ENCODE measurements at regions not wholly inside any gene's neighbourhood (a gene's known extent, or its start where the extent isn't known, plus 50 kb on each side); places are given as distances from the start of the nearest gene placed in this dataset.

GRCh38 chr14:94690896-94691659 lies 78.8 kb downstream of the GSC start:
- H3K27me3 Mint-ChIP-seq, result peaks cover 12% of the 10 kb centered on the region
- POLR2A ChIA-PET, result no interaction called here
- peaks cover 2% of the 10 kb centered on the region for H3K4me1 Mint-ChIP-seq
- H3K36me3 Mint-ChIP-seq, result no peaks in the 10 kb centered on the region
- ATAC-seq (ENCODE audit: low read depth) (no peak), DNase-seq (no peak)
- no peaks in the 10 kb centered on the region for H3K9me3 Mint-ChIP-seq
- no peak overlapping the region for H3K4me3 Mint-ChIP-seq
- no peak overlapping the region for H3K27ac Mint-ChIP-seq

GRCh38 chr14:94690486-94690885 lies 78.3 kb downstream of the SERPINA3 start:
- H3K36me3 Mint-ChIP-seq, result no peaks in the 10 kb centered on the region
- DNase-seq (no peak), ATAC-seq (ENCODE audit: low read depth) (no peak)
- POLR2A ChIA-PET, result no interaction called here
- no peaks in the 10 kb centered on the region for H3K9me3 Mint-ChIP-seq
- H3K4me1 Mint-ChIP-seq, result peaks cover 2% of the 10 kb centered on the region
- H3K4me3 Mint-ChIP-seq, result no peak overlapping the region
- peaks cover 14% of the 10 kb centered on the region for H3K27me3 Mint-ChIP-seq
- no peak overlapping the region for H3K27ac Mint-ChIP-seq

- DNase-seq (no peak), ATAC-seq (ENCODE audit: low read depth) (no peak)
- H3K9me3 Mint-ChIP-seq, result no peaks in the 10 kb centered on the region
- no peak overlapping the region for H3K27ac Mint-ChIP-seq
- POLR2A ChIA-PET, result interaction anchor here (0.6 kb wide), 1 partner anchor 20 kb away, joined by 3 read pairs; no protein-coding TSS in a partner anchor
- no peak overlapping the region for H3K4me3 Mint-ChIP-seq
- H3K4me1 Mint-ChIP-seq, result peaks cover 2% of the 10 kb centered on the region
- H3K36me3 Mint-ChIP-seq, result no peaks in the 10 kb centered on the region
- H3K27me3 Mint-ChIP-seq, result peaks cover 14% of the 10 kb centered on the region
These were observed 77.8 kb downstream of the SERPINA3 start for GRCh38 chr14:94689985-94690400.

- Mint-ChIP-seq H3K4me1 (peaks cover 2% of the 10 kb centered on the region), H3K36me3 (no peaks in the 10 kb centered on the region), H3K27ac (no peak overlapping the region), H3K9me3 (no peaks in the 10 kb centered on the region), H3K4me3 (no peak overlapping the region), H3K27me3 (peaks cover 14% of the 10 kb centered on the region)
- POLR2A ChIA-PET, result interaction anchor here (0.6 kb wide), 1 partner anchor 19 kb away, joined by 3 read pairs; no protein-coding TSS in a partner anchor
- ATAC-seq (ENCODE audit: low read depth) (peak; percentile 90), DNase-seq (peak; percentile 80)
These were observed 77.2 kb downstream of the SERPINA3 start for GRCh38 chr14:94689218-94689984.

GRCh38 chr14:94686511-94687160 lies 74.4 kb downstream of the SERPINA3 start:
- DNase-seq (no peak), ATAC-seq (ENCODE audit: low read depth) (no peak)
- peaks cover 2% of the 10 kb centered on the region for H3K4me1 Mint-ChIP-seq
- H3K4me3 Mint-ChIP-seq, result no peak overlapping the region
- H3K9me3 Mint-ChIP-seq, result no peaks in the 10 kb centered on the region
- H3K27me3 Mint-ChIP-seq, result peaks cover 13% of the 10 kb centered on the region
- no peaks in the 10 kb centered on the region for H3K36me3 Mint-ChIP-seq
- no peak overlapping the region for H3K27ac Mint-ChIP-seq
- POLR2A ChIA-PET, result no interaction called here

GRCh38 chr14:94685681-94686485 lies 73.7 kb downstream of the SERPINA3 start:
- no peak for DNase-seq
- peaks cover 2% of the 10 kb centered on the region for H3K4me1 Mint-ChIP-seq
- no peaks in the 10 kb centered on the region for H3K9me3 Mint-ChIP-seq
- POLR2A ChIA-PET, result no interaction called here
- peaks cover 11% of the 10 kb centered on the region for H3K27me3 Mint-ChIP-seq
- no peak overlapping the region for H3K4me3 Mint-ChIP-seq
- no peak for ATAC-seq (ENCODE audit: low read depth)
- H3K27ac Mint-ChIP-seq, result no peak overlapping the region
- no peaks in the 10 kb centered on the region for H3K36me3 Mint-ChIP-seq

GRCh38 chr14:94685166-94685581 lies 73.0 kb downstream of the SERPINA3 start:
- ATAC-seq (ENCODE audit: low read depth), result no peak
- no peaks in the 10 kb centered on the region for H3K9me3 Mint-ChIP-seq
- H3K36me3 Mint-ChIP-seq, result no peaks in the 10 kb centered on the region
- H3K4me1 Mint-ChIP-seq, result peaks cover 2% of the 10 kb centered on the region
- no peak for DNase-seq
- peaks cover 8% of the 10 kb centered on the region for H3K27me3 Mint-ChIP-seq
- H3K27ac Mint-ChIP-seq, result no peak overlapping the region
- POLR2A ChIA-PET, result no interaction called here
- H3K4me3 Mint-ChIP-seq, result no peak overlapping the region

- peaks cover 2% of the 10 kb centered on the region for H3K27me3 Mint-ChIP-seq
- POLR2A ChIA-PET, result no interaction called here
- H3K4me1 Mint-ChIP-seq, result no peaks in the 10 kb centered on the region
- no peaks in the 10 kb centered on the region for H3K36me3 Mint-ChIP-seq
- ATAC-seq (ENCODE audit: low read depth), result no peak
- H3K4me3 Mint-ChIP-seq, result no peak overlapping the region
- no peaks in the 10 kb centered on the region for H3K9me3 Mint-ChIP-seq
- no peak for DNase-seq
- H3K27ac Mint-ChIP-seq, result no peak overlapping the region
These were observed 70.5 kb downstream of the SERPINA3 start for GRCh38 chr14:94682736-94683135.

GRCh38 chr14:94682061-94682516 lies 69.9 kb downstream of the SERPINA3 start:
- Mint-ChIP-seq H3K27me3 (peaks cover 2% of the 10 kb centered on the region), H3K27ac (no peak overlapping the region), H3K4me3 (no peak overlapping the region), H3K4me1 (no peaks in the 10 kb centered on the region), H3K36me3 (no peaks in the 10 kb centered on the region), H3K9me3 (no peaks in the 10 kb centered on the region)
- POLR2A ChIA-PET, result no interaction called here
- no peak for ATAC-seq (ENCODE audit: low read depth)
- no peak for DNase-seq

DNA sequence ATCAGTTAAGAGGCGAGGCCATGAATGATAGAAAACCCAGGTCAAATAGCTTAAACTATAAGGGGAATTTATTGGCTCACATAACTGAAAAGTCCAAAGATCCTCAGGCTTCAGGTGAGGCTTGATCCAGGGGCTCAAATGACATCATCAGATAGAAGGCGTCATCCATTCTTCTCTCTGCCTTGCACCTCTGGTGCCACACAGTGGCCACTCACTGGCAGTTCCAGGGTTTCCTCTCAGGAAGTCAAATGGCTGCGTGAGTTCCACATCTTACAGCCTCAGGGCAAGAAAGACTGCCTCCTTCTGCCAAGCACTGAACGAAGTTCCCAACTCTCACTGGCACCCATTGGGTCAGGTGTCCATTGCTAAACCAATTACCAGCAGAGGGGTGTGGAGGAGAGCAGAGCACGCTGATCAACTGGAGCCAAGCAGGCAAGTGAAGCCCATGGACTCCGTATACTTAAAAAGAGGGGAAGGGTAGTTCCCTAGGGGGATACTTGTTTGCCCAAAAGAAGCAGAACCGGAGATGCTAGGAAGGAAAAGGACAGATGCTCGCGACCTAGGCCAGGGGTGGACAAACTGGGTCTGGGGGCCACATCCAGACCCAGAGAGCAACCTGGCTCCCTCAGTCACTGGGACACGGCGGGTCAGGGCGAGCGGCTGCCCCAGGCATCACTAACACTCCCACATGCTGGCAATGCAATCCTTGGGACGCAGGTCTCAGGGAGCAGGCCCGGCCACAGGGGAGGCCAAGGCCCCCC lies 69.3 kb downstream of the SERPINA3 start:
- POLR2A ChIA-PET, result no interaction called here
- ATAC-seq (ENCODE audit: low read depth) (no peak), DNase-seq (no peak)
- Mint-ChIP-seq H3K4me1 (no peaks in the 10 kb centered on the region), H3K36me3 (no peaks in the 10 kb centered on the region), H3K4me3 (no peak overlapping the region), H3K27ac (no peak overlapping the region), H3K27me3 (peaks cover 2% of the 10 kb centered on the region), H3K9me3 (no peaks in the 10 kb centered on the region)

GRCh38 chr14:94680862-94681288 lies 68.7 kb downstream of the SERPINA3 start:
- no peaks in the 10 kb centered on the region for H3K4me1 Mint-ChIP-seq
- no peaks in the 10 kb centered on the region for H3K9me3 Mint-ChIP-seq
- POLR2A ChIA-PET, result no interaction called here
- no peaks in the 10 kb centered on the region for H3K36me3 Mint-ChIP-seq
- peaks cover under 1% of the 10 kb centered on the region for H3K27me3 Mint-ChIP-seq
- ATAC-seq (ENCODE audit: low read depth), result no peak
- H3K4me3 Mint-ChIP-seq, result no peak overlapping the region
- no peak for DNase-seq
- H3K27ac Mint-ChIP-seq, result no peak overlapping the region

DNA sequence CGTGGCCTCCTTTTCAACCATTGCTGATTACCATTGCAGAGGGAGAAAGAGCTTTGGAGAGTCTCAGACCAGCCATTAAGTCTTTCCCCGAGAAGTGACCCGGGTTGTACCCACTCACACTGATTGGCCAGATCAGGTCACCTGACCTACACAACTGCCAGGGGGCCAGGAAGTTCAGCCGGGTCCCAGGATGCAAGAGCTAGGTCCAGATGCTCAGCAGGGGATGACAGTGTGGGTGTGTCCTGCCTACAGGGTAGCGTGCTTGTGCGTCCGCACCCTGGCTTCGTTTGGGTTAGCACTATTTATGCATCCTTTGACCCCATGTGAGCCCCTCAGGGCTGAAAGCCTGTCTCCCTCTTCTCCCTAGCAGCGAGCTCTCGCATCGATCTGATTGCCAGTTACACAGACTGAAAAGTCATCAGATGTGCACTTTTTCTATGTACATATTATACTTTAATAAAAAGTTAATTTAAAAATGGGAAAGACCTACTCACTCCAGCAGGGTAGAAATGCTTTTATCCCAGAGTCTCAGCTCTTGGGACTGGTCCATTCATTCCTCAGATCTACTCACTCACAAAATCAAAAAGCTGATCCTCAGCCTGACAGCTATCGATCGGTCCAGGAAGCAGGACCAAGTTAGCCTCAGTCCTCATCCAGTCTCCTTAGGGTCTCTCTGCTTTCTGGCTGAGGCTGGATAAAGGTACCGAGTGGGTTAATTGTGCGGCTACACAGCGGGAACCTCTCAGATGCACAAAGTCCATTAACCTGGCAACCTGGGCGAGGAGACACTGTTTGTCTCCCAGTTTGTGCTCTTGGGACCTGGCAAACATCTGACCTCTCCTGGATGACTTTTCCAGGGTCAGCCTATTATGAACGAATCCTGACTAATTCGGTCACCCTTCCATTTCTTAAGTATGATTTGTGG lies 68.0 kb downstream of the SERPINA3 start:
- Mint-ChIP-seq H3K4me3 (no peak overlapping the region), H3K27me3 (peaks cover 2% of the 10 kb centered on the region), H3K9me3 (no peaks in the 10 kb centered on the region), H3K27ac (no peak overlapping the region), H3K36me3 (no peaks in the 10 kb centered on the region), H3K4me1 (no peaks in the 10 kb centered on the region)
- POLR2A ChIA-PET, result no interaction called here
- ATAC-seq (ENCODE audit: low read depth) (no peak), DNase-seq (no peak)

Measured in activated naive CD8-positive, alpha-beta T cell treated with anti-CD3 and anti-CD28 coated beads, Interleukin-2, amount 10 ng/mL, durations not matched to agents 7 days and 5 days (primary cell).